Lower leg skin (tissue), 4 donors: ENCODE measurements at regions not wholly inside any gene's neighbourhood (a gene's known extent, or its start where the extent isn't known, plus 50 kb on each side); places are given as distances from the start of the nearest gene placed in this dataset.

Experiments used
- DNase-seq, 2 donors: peaks; one replicate each; pipeline ENCODE4 v3.0.0-alpha.2; 2019; ENCODE audit warnings: low spot score in 2 of 2
- H3K4me3 ChIP-seq: fragments of 200-600 bp; sonication (generic); 2 replicates; pipeline ENCODE4 v1.5.1; 2017; ENCODE audit warnings: mild to moderate bottlenecking, low read depth; ENCODE audit not compliant: poor library complexity, severe bottlenecking
- CTCF ChIP-seq, 3 donors: fragments of 450-650 bp; IDR thresholded peaks; one replicate each; pipeline ENCODE4 v1.5.1; 2016; ENCODE audit warnings: antibody characterized with exemption in 3 of 3, mild to moderate bottlenecking in 3 of 3, moderate library complexity in 2 of 3
- POLR2A ChIP-seq, 2 donors: fragments of 450-650 bp; IDR thresholded peaks; one replicate each; pipeline ENCODE4 v1.6.1; 2016 to 2017; ENCODE audit warnings: antibody characterized with exemption in 2 of 2, mild to moderate bottlenecking in 1 of 2, moderate library complexity in 1 of 2
- WGBS, 2 donors: methylation state at CpG; one replicate each; pipeline ENCODE4 v1.1.5; 2018; 5-methylcytosine and 5-hydroxymethylcytosine counted together
- intact Hi-C: fragments of 100-400 bp; cut with DNase I; formaldehyde crosslinking; loops from one replicate; pipeline ENCODE4 v1.15.0; 2023; ENCODE audit warnings: low total_unique reads

GRCh38 chrX:45751156-45751555, 550.5 kb upstream of the DIPK2B start:
- WGBS, 2 donors = 28 to 35% methylated on average over 3 of the region's 3 CpGs
- no peak overlapping the region for H3K4me3 ChIP-seq
- no peak for TF ChIP-seq POLR2A (IDR thresholded peaks at IDR 0.05)
- TF ChIP-seq CTCF (IDR thresholded peaks at IDR 0.05) = no peak
- DNase-seq = no peak
- intact Hi-C loops = no loop called here

- TF ChIP-seq POLR2A (IDR thresholded peaks at IDR 0.05) (no peak), CTCF (IDR thresholded peaks at IDR 0.05) (no peak)
- 48 to 62% methylated on average over 5 of the region's 5 CpGs for WGBS, 2 donors
- no peak for DNase-seq
- intact Hi-C loops = no loop called here
- no peak overlapping the region for H3K4me3 ChIP-seq
These were observed 550.0 kb upstream of the DIPK2B start for GRCh38 chrX:45750639-45751038.

GRCh38 chrX:45749375-45749774, 548.7 kb upstream of the DIPK2B start:
- 65 to 69% methylated on average over 4 of the region's 4 CpGs for WGBS, 2 donors
- TF ChIP-seq POLR2A (IDR thresholded peaks at IDR 0.05) (no peak), CTCF (IDR thresholded peaks at IDR 0.05) (no peak)
- intact Hi-C loops = no loop called here

GRCh38 chrX:45748369-45748774, 547.7 kb upstream of the DIPK2B start:
- TF ChIP-seq CTCF (IDR thresholded peaks at IDR 0.05) (no peak), POLR2A (IDR thresholded peaks at IDR 0.05) (no peak)
- 53 to 87% methylated on average over 1 of the region's 1 CpG for WGBS, 2 donors
- no peak for DNase-seq
- H3K4me3 ChIP-seq = no peak overlapping the region
- intact Hi-C loops = no loop called here

More at GRCh38 chrX:45749375-45749774, 548.7 kb upstream of the DIPK2B start:
- no peak for DNase-seq
- no peak overlapping the region for H3K4me3 ChIP-seq

- intact Hi-C loops = no loop called here
- TF ChIP-seq POLR2A (IDR thresholded peaks at IDR 0.05) = no peak
- no peak for TF ChIP-seq CTCF (IDR thresholded peaks at IDR 0.05)
- H3K4me3 ChIP-seq = no peak overlapping the region
- no peak for DNase-seq
- WGBS, 2 donors = 42 to 58% methylated on average over 4 of the region's 4 CpGs
These were observed 547.2 kb upstream of the DIPK2B start for GRCh38 chrX:45747905-45748304.

- intact Hi-C loops = no loop called here
- no peak for TF ChIP-seq POLR2A (IDR thresholded peaks at IDR 0.05)
- no peak for TF ChIP-seq CTCF (IDR thresholded peaks at IDR 0.05)
- DNase-seq = no peak
- H3K4me3 ChIP-seq = no peak overlapping the region
These were observed 544.8 kb upstream of the DIPK2B start for GRCh38 chrX:45745479-45745878.
